Activated CD8-positive, alpha-beta T cell treated with anti-CD3 and anti-CD28 coated beads for 36 hours (primary cell): ENCODE measurements at regions not wholly inside any gene's neighbourhood (a gene's known extent, or its start where the extent isn't known, plus 50 kb on each side); places are given as distances from the start of the nearest gene placed in this dataset.
A peak's percentile ranks its signal among the peaks of the same experiment; 100 is the strongest.

Experiments used
- ATAC-seq: fragments of 200-7000 bp; cut with Tn5 transposase; one replicate; pipeline ENCODE4 v1.10.0; 2021; ENCODE audit warnings: mild to moderate bottlenecking, moderate library complexity
- CTCF ChIA-PET: fragments of 350-600 bp; sonication (Branson Sonifier 250); formaldehyde crosslinking; loops from one replicate; lab custom pipeline; 2021; ENCODE audit warnings: antibody characterized with exemption; lab: Charles Lee
- POLR2A ChIA-PET: fragments of 350-600 bp; sonication (Branson Sonifier 250); formaldehyde crosslinking; loops from one replicate; lab custom pipeline; 2021; ENCODE audit warnings: antibody characterized with exemption; lab: Charles Lee
- DNase-seq: peaks from one replicate; pipeline ENCODE4 v3.0.0-alpha.2; 2020
- H3K27ac Mint-ChIP-seq: one replicate; pipeline ENCODE4 v1.8.0; 2021; ENCODE audit warnings: mild to moderate bottlenecking, mixed read lengths
- H3K27me3 Mint-ChIP-seq: one replicate; pipeline ENCODE4 v1.8.0; 2021; ENCODE audit warnings: mixed read lengths
- H3K36me3 Mint-ChIP-seq: one replicate; pipeline ENCODE4 v1.8.0; 2021; ENCODE audit warnings: low read depth, mixed read lengths
- H3K4me1 Mint-ChIP-seq: one replicate; pipeline ENCODE4 v1.8.0; 2021; ENCODE audit warnings: low read depth, mixed read lengths
- H3K4me3 Mint-ChIP-seq: one replicate; pipeline ENCODE4 v1.8.0; 2021; ENCODE audit warnings: mild to moderate bottlenecking, moderate library complexity, mixed read lengths
- H3K9me3 Mint-ChIP-seq: one replicate; pipeline ENCODE4 v1.8.0; 2021; ENCODE audit warnings: mixed read lengths
- intact Hi-C: fragments of 100-400 bp; cut with micrococcal nuclease; formaldehyde crosslinking; loops from one replicate; pipeline ENCODE4 v1.10.0; 2022
- TF ChIP-seq, protein P1 (sequence below): fragments of 200-600 bp; IDR thresholded peaks from one replicate; pipeline ENCODE4 v1.8.0; 2022; ENCODE audit warnings: antibody characterized with exemption, mild to moderate bottlenecking

DNA sequence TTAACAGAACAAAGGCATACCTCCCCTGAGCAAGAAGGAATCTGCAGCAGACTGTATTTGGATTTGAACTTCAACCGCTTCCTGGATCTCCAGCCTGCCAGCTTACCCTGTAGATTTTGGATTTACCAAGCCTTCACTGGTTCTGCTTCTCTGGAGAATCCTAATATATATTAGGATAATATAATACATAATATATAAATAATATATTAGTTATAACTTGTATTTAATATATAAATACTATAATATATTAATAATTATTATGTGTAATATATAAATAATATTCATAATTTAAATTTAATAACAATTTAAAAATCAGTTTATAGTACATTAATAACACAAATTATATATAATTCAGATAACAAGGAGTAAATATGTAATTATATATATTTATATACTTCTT, 121.4 kb downstream of the COX18 start:
- TF ChIP-seq, protein P1, sequence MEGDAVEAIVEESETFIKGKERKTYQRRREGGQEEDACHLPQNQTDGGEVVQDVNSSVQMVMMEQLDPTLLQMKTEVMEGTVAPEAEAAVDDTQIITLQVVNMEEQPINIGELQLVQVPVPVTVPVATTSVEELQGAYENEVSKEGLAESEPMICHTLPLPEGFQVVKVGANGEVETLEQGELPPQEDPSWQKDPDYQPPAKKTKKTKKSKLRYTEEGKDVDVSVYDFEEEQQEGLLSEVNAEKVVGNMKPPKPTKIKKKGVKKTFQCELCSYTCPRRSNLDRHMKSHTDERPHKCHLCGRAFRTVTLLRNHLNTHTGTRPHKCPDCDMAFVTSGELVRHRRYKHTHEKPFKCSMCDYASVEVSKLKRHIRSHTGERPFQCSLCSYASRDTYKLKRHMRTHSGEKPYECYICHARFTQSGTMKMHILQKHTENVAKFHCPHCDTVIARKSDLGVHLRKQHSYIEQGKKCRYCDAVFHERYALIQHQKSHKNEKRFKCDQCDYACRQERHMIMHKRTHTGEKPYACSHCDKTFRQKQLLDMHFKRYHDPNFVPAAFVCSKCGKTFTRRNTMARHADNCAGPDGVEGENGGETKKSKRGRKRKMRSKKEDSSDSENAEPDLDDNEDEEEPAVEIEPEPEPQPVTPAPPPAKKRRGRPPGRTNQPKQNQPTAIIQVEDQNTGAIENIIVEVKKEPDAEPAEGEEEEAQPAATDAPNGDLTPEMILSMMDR, result no peak
- H3K27me3 Mint-ChIP-seq, result peaks cover 9% of the 10 kb centered on the region
- no peak overlapping the region for H3K27ac Mint-ChIP-seq
- no peak for ATAC-seq
- ChIA-PET CTCF (no interaction called here), POLR2A (no interaction called here)
- peaks cover 8% of the 10 kb centered on the region for H3K9me3 Mint-ChIP-seq
- H3K36me3 Mint-ChIP-seq, result no peaks in the 10 kb centered on the region
- DNase-seq, result no peak
- peaks cover 4% of the 10 kb centered on the region for H3K4me1 Mint-ChIP-seq
- H3K4me3 Mint-ChIP-seq, result no peak overlapping the region
- intact Hi-C loops, result no loop called here

DNA sequence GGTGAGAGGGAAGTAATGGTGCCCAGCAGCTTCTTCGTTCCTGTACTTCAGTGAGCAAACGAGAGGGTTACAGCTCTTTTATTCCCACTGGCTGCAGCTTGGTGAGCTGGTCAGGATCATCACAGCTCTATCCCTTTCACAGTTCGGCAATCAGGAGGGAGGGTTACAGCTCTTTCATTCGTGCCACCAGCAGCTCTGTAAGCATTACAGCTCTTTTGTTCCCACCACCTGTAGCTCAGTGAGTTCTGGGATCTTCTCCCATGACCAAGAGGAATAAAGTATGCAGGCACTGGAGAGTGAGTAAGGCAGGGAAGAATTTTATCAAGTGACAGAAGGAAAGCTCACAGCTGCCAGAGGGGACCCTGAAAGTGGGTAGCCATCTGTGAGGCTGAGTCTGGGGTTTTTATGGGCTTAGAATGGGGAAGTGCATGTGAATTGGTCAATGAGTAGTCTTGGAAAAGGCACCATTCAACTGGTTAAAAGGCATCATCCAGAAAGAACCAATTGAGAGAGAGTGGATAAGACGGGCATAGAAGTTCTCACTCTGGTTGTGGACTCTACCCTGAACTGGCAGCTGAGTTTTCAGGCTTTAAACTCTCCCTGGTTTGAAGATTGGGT, 123.7 kb downstream of the COX18 start:
- POLR2A ChIA-PET, result no interaction called here
- H3K27me3 Mint-ChIP-seq, result peaks cover 4% of the 10 kb centered on the region
- no peak overlapping the region for H3K4me3 Mint-ChIP-seq
- CTCF ChIA-PET, result no interaction called here
- no peak for ATAC-seq
- no peak for DNase-seq
- peaks cover 8% of the 10 kb centered on the region for H3K9me3 Mint-ChIP-seq
- intact Hi-C loops, result no loop called here
- no peaks in the 10 kb centered on the region for H3K36me3 Mint-ChIP-seq
- H3K27ac Mint-ChIP-seq, result no peak overlapping the region
- no peaks in the 10 kb centered on the region for H3K4me1 Mint-ChIP-seq
- TF ChIP-seq, protein P1, result no peak

DNA sequence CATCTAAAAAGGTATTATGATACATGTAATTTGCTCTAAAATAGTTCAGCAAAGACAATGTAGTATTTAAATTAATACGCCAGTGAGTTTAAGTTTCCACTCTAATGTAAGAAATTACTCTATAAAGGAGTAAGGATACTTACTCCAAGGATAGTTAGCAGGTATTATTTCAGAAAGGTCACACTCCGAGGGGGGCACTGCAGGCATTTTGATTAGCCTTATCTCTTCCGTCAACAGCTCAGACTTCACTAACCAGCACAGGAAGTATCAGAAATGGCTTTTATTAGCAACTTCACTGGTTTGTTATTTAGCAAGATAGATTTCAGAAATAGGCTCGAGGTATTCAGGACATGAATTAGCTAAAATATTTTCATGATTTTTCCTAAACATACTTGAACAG, 127.0 kb downstream of the COX18 start:
- H3K4me3 Mint-ChIP-seq, result no peak overlapping the region
- intact Hi-C loops, result no loop called here
- no peak overlapping the region for H3K27ac Mint-ChIP-seq
- TF ChIP-seq, protein P1, result no peak
- peaks cover 3% of the 10 kb centered on the region for H3K27me3 Mint-ChIP-seq
- no peaks in the 10 kb centered on the region for H3K4me1 Mint-ChIP-seq
- no peaks in the 10 kb centered on the region for H3K36me3 Mint-ChIP-seq
- H3K9me3 Mint-ChIP-seq, result peaks cover 8% of the 10 kb centered on the region
- DNase-seq (no peak), ATAC-seq (no peak)
- CTCF ChIA-PET, result no interaction called here
- POLR2A ChIA-PET, result no interaction called here

DNA sequence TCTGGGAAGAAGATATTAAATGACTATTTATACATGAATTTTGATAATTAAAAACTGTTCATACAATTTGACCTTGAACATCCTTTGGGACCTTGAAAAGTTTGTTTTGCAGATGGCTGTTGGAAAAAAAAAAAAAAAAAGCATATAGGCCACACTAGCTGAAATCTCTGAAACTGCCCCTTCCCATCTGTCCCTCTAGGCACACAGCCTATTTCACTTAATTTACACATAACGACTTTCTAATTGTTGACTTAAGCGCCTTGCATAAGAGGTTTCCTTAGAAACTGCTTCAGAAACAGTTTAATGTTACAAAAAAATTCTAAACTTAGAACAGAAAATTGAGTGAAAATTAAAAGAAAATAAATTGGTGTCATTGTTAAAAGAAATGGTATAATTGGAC, 131.0 kb downstream of the COX18 start:
- POLR2A ChIA-PET, result no interaction called here
- TF ChIP-seq, protein P1, result no peak
- Mint-ChIP-seq H3K9me3 (no peaks in the 10 kb centered on the region), H3K36me3 (no peaks in the 10 kb centered on the region), H3K27ac (no peak overlapping the region), H3K27me3 (peaks cover 9% of the 10 kb centered on the region), H3K4me3 (no peak overlapping the region), H3K4me1 (peaks cover 7% of the 10 kb centered on the region)
- intact Hi-C loops, result no loop called here
- ATAC-seq (no peak), DNase-seq (no peak)
- CTCF ChIA-PET, result no interaction called here

DNA sequence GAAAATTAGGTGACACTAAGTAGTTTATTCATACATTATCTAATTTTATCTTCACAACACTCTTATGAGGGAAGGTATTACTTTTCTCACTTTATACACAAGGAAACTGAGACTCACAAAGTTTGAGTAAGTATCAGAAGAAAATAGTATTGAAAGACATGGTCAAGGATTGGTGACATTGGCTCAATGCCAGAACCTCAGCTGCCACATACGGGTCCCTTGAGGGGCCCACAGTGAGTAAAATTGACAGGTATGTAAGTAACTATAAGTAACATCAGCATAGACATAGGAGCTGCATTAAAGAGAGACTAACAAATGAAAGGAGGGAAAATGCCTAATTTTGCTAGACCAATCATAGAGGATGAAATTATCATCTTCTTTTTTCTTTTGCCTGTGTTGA, 134.1 kb downstream of the COX18 start:
- POLR2A ChIA-PET, result no interaction called here
- Mint-ChIP-seq H3K36me3 (no peaks in the 10 kb centered on the region), H3K4me1 (peaks cover 7% of the 10 kb centered on the region), H3K27me3 (peaks cover 8% of the 10 kb centered on the region), H3K27ac (no peak overlapping the region), H3K9me3 (no peaks in the 10 kb centered on the region), H3K4me3 (no peak overlapping the region)
- DNase-seq (peak; percentile 7), ATAC-seq (no peak)
- CTCF ChIA-PET, result no interaction called here
- intact Hi-C loops, result no loop called here
- TF ChIP-seq, protein P1, result no peak
